ENCODE measurements at regions not wholly inside any gene's neighbourhood (a gene's known extent, or its start where the extent isn't known, plus 50 kb on each side); places are given as distances from the start of the nearest gene placed in this dataset.

- DNase-seq, result no peak
Observed at GRCh38 chr4:10973686-10974085, 289.1 kb upstream of the CLNK start.

GRCh38 chr4:10971800-10972401 lies 287.3 kb upstream of the CLNK start:
- DNase-seq, result no peak

GRCh38 chr4:10965196-10965595 lies 280.6 kb upstream of the CLNK start:
- no peak for DNase-seq

- no peak for DNase-seq
Observed at GRCh38 chr4:10963958-10964703, 279.6 kb upstream of the CLNK start.

- DNase-seq, result no peak
Observed at GRCh38 chr4:10963241-10963640, 278.7 kb upstream of the CLNK start.

- DNase-seq, result no peak
Observed at GRCh38 chr4:10962246-10962645, 277.7 kb upstream of the CLNK start.

GRCh38 chr4:10960389-10960788 lies 275.8 kb upstream of the CLNK start:
- no peak for DNase-seq

- DNase-seq, result peak in 1 of 2 donors; percentile 26
Observed at GRCh38 chr4:10959586-10959985, 275.0 kb upstream of the CLNK start.

- no peak for DNase-seq
Observed at GRCh38 chr4:10958226-10958856, 273.8 kb upstream of the CLNK start.

GRCh38 chr4:10951306-10951705 lies 266.7 kb upstream of the CLNK start:
- DNase-seq, result no peak

GRCh38 chr4:10949039-10949733 lies 264.6 kb upstream of the CLNK start:
- no peak for DNase-seq

- no peak for DNase-seq
Observed at GRCh38 chr4:10947898-10948297, 263.3 kb upstream of the CLNK start.

GRCh38 chr4:10944321-10944720 lies 259.8 kb upstream of the CLNK start:
- no peak for DNase-seq

- no peak for DNase-seq
Observed at GRCh38 chr4:10942156-10942555, 257.6 kb upstream of the CLNK start.

- DNase-seq, result no peak
Observed at GRCh38 chr4:10929818-10930217, 245.2 kb upstream of the CLNK start.

- DNase-seq, result no peak
Observed at GRCh38 chr4:10925996-10926395, 241.4 kb upstream of the CLNK start.

GRCh38 chr4:10924274-10924673 lies 239.7 kb upstream of the CLNK start:
- DNase-seq, result no peak

- no peak for DNase-seq
Observed at GRCh38 chr4:10917566-10917965, 233.0 kb upstream of the CLNK start.

GRCh38 chr4:10898072-10898471 lies 213.5 kb upstream of the CLNK start:
- no peak for DNase-seq

GRCh38 chr4:10897076-10897475 lies 212.5 kb upstream of the CLNK start:
- DNase-seq, result no peak

GRCh38 chr4:10893395-10893794 lies 208.8 kb upstream of the CLNK start:
- DNase-seq, result no peak

- no peak for DNase-seq
Observed at GRCh38 chr4:10891866-10892265, 207.3 kb upstream of the CLNK start.

GRCh38 chr4:10889819-10890218 lies 205.3 kb upstream of the CLNK start:
- DNase-seq, result no peak

All from hippocampal formation (tissue), 2 donors.